A673 (cell line): ENCODE measurements at regions not wholly inside any gene's neighbourhood (a gene's known extent, or its start where the extent isn't known, plus 50 kb on each side); places are given as distances from the start of the nearest gene placed in this dataset.

Experiments used
- BruUV-seq: library from RNA; stranded (reverse); fragments of 400-500 nt; replicated peaks from 2 replicates; lab custom pipeline; 2021; lab: Mats Ljungman, UMichigan
- CTCF ChIA-PET: fragments of 300-600 bp; sonication (Branson Sonifier 250); formaldehyde crosslinking; loops from one replicate; lab custom pipeline; 2022; ENCODE audit warnings: antibody characterized with exemption; lab: Charles Lee
- POLR2A ChIA-PET: fragments of 300-600 bp; sonication (Branson Sonifier 250); formaldehyde crosslinking; loops from one replicate; lab custom pipeline; 2022; ENCODE audit warnings: antibody characterized with exemption; ENCODE audit not compliant: low non-redundant PET; lab: Charles Lee
- DNase-seq: peaks from one replicate; pipeline ENCODE4 v3.0.0-alpha.2; 2015; ENCODE audit warnings: low spot score
- H3K27ac ChIP-seq: fragments of 200-600 bp; sonication (generic); 2 replicates; pipeline ENCODE4 v1.5.1; 2016; ENCODE audit warnings: mixed run types, low read depth, mild to moderate bottlenecking, mixed read lengths, antibody characterized with exemption, low read length; ENCODE audit not compliant: poor library complexity, severe bottlenecking
- H3K27me3 ChIP-seq: fragments of 200-600 bp; sonication (generic); replicated peaks from 2 replicates; pipeline ENCODE4 v1.6.1; 2017; ENCODE audit warnings: mixed run types, low read depth, mild to moderate bottlenecking, mixed read lengths, antibody characterized with exemption, low read length; ENCODE audit not compliant: insufficient read depth, poor library complexity
- H3K36me3 ChIP-seq: fragments of 200-600 bp; sonication (generic); 2 replicates; pipeline ENCODE4 v1.6.1; 2016; ENCODE audit warnings: mixed run types, mild to moderate bottlenecking, mixed read lengths, antibody characterized with exemption, low read length; ENCODE audit not compliant: insufficient read depth, poor library complexity, severe bottlenecking
- H3K4me1 ChIP-seq: fragments of 200-600 bp; sonication (generic); 2 replicates; pipeline ENCODE4 v1.6.1; 2017; ENCODE audit warnings: mixed run types, mild to moderate bottlenecking, mixed read lengths, antibody characterized with exemption, low read length; ENCODE audit not compliant: insufficient read depth, poor library complexity, severe bottlenecking
- H3K4me3 ChIP-seq: fragments of 200-600 bp; sonication (generic); 2 replicates; pipeline ENCODE4 v1.5.1; 2016; ENCODE audit warnings: low read depth, mixed run types, mild to moderate bottlenecking, mixed read lengths, low read length; ENCODE audit not compliant: poor library complexity, severe bottlenecking
- H3K9me3 ChIP-seq: fragments of 200-600 bp; sonication (generic); 2 replicates; pipeline ENCODE4 v1.6.1; 2016; ENCODE audit warnings: mixed run types, low read depth, mild to moderate bottlenecking, mixed read lengths, antibody characterized with exemption, low read length; ENCODE audit not compliant: poor library complexity, severe bottlenecking
- EZH2 ChIP-seq: fragments of 200-600 bp; sonication (generic); IDR thresholded peaks from 2 replicates; pipeline ENCODE4 v1.6.1; 2017; ENCODE audit warnings: borderline replicate concordance, low read depth, mild to moderate bottlenecking, mixed read lengths, antibody characterized with exemption, low read length; ENCODE audit not compliant: poor library complexity, severe bottlenecking
- intact Hi-C: fragments of 100-400 bp; cut with micrococcal nuclease; formaldehyde crosslinking; loops from one replicate; pipeline ENCODE4 v1.10.0; 2022; ENCODE audit not compliant: unreplicated experiment
- TF ChIP-seq, protein P1 (sequence below): fragments of 300-800, 200-600 bp; sonication (generic); conservative IDR thresholded peaks from 2 replicates; pipeline ENCODE4 v1.5.1; 2017; ENCODE audit warnings: low read depth, mild to moderate bottlenecking, antibody characterized with exemption, low read length, moderate library complexity, mixed read lengths

DNA sequence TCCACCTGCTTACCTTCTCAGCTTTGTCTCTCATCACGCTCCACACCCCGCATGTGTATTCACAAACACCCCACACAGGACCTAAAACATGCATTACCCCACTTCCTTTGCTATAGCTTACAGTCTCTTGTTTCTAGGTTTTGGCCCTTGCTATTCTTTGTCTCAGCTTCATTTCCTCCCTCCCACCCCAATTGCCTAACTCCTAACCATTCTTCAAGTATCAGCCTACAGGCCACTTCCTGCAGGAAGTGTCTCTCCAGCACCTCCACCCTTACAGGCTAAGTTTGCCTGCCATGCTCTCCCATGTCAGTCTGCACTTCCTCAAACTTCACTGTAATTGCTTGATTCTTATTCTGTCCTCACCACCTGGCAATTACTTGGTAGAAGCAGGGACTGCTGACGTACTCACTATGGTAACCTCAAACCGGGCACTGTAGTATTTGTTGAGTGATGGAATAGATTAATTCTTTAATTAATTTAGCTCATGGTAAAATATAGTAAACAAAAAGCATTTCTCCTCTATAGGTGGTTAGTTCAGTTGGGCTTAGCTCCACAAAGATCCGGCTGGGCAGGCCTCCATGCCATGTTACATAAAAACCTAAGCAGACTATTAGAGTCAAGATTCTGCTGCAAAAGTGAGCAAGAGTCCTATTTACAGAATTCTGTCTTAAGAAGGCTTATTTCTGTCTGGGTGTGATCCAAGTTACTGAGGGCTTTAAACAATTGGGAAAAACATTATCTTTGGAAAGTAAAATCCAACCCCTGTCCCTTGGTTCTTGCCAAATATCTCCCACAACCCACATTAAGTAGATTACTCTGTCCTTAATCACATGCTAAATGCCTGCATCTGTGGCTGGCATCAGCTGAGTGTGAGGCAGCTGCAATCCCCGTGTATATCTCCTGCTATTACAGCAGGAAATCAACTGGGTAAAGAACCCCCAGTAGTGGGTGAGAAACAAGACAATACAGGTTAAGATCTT, 124.7 kb upstream of the CPEB2 start:
- Histone ChIP-seq H3K27ac (peak overlapping the region; percentile 53), H3K27me3 (no peaks in the 10 kb centered on the region), H3K4me1 (peaks cover 22% of the 10 kb centered on the region), H3K4me3 (no peak overlapping the region), H3K36me3 (no peaks in the 10 kb centered on the region), H3K9me3 (no peaks in the 10 kb centered on the region)
- ChIA-PET POLR2A (no interaction called here), CTCF (no interaction called here)
- TF ChIP-seq, protein P1, sequence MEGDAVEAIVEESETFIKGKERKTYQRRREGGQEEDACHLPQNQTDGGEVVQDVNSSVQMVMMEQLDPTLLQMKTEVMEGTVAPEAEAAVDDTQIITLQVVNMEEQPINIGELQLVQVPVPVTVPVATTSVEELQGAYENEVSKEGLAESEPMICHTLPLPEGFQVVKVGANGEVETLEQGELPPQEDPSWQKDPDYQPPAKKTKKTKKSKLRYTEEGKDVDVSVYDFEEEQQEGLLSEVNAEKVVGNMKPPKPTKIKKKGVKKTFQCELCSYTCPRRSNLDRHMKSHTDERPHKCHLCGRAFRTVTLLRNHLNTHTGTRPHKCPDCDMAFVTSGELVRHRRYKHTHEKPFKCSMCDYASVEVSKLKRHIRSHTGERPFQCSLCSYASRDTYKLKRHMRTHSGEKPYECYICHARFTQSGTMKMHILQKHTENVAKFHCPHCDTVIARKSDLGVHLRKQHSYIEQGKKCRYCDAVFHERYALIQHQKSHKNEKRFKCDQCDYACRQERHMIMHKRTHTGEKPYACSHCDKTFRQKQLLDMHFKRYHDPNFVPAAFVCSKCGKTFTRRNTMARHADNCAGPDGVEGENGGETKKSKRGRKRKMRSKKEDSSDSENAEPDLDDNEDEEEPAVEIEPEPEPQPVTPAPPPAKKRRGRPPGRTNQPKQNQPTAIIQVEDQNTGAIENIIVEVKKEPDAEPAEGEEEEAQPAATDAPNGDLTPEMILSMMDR, result no peak
- TF ChIP-seq EZH2, result no peak
- no TSS peak for BruUV-seq
- intact Hi-C loops, result no loop called here
- peak; percentile 61 for DNase-seq

DNA sequence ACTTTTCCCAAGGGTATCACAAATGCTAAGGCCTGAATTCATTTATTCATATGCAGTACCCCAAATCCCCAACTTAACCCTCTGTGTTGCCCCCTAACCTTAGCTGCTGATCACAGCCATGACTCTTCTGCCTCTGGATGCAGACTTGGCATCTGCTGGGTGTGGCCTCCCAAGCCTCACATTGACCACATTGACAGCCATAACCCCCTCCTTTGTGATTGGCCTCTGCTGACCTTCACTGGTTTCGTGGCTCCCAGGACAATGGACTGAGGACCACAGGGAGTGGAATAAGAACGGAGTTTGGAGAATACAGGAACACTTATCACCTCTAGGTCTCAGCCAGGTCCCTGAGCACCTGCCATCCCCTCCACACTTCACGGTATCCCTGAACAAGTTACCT, 123.6 kb upstream of the CPEB2 start:
- Histone ChIP-seq H3K27ac (no peak overlapping the region), H3K4me1 (peaks cover 22% of the 10 kb centered on the region), H3K36me3 (no peaks in the 10 kb centered on the region), H3K9me3 (no peaks in the 10 kb centered on the region), H3K4me3 (no peak overlapping the region), H3K27me3 (no peaks in the 10 kb centered on the region)
- no TSS peak for BruUV-seq
- no peak for DNase-seq
- intact Hi-C loops, result no loop called here
- TF ChIP-seq, protein P1, result no peak
- TF ChIP-seq EZH2, result no peak
- ChIA-PET POLR2A (interaction anchor here (0.6 kb wide), 1 partner anchor 17 kb away, joined by 3 read pairs; no protein-coding TSS in a partner anchor), CTCF (no interaction called here)

- Histone ChIP-seq H3K4me1 (peaks cover 22% of the 10 kb centered on the region), H3K36me3 (no peaks in the 10 kb centered on the region), H3K27me3 (no peaks in the 10 kb centered on the region), H3K4me3 (no peak overlapping the region), H3K9me3 (no peaks in the 10 kb centered on the region), H3K27ac (no peak overlapping the region)
- CTCF ChIA-PET, result no interaction called here
- TF ChIP-seq, protein P1, result no peak
- no peak for TF ChIP-seq EZH2
- DNase-seq, result no peak
- intact Hi-C loops, result no loop called here
- POLR2A ChIA-PET, result no interaction called here
- BruUV-seq, result no TSS peak
Measured at GRCh38 chr4:14879683-14880082, 122.6 kb upstream of the CPEB2 start.
